ENCODE measurements at regions not wholly inside any gene's neighbourhood (a gene's known extent, or its start where the extent isn't known, plus 50 kb on each side); places are given as distances from the start of the nearest gene placed in this dataset.

GRCh38 chr2:5569256-5569655 is 122.9 kb upstream of the SOX11 start:
- Histone ChIP-seq H3K9me3 (ENCODE audit: control insufficient read depth in 1 of 2, insufficient read depth in 1 of 2, low read length in 2 of 2) (peaks cover 0 to 4% of the 10 kb centered on the region in 2 experiments), H3K27me3 (ENCODE audit: control insufficient read depth in 1 of 2, insufficient read depth in 2 of 2, low read length in 2 of 2) (no peaks in the 10 kb centered on the region), H3K4me3 (ENCODE audit: low read length) (no peak overlapping the region), H3K36me3 (ENCODE audit: insufficient read depth, low read length) (no peaks in the 10 kb centered on the region), H3K27ac (ENCODE audit: low read depth in 1 of 2, low read length in 2 of 2) (no peak overlapping the region), H3K4me1 (ENCODE audit: insufficient read depth, low read length) (no peaks in the 10 kb centered on the region)
- intact Hi-C loops (cut with DNase I, micrococcal nuclease), result no loop called here
- ChIA-PET CTCF (no interaction called here), POLR2A (no interaction called here)
- H3K4me3 Mint-ChIP-seq, result no peak overlapping the region
- no peaks in the 10 kb centered on the region for H3K36me3 Mint-ChIP-seq (ENCODE audit: low read depth)
- H3K4me1 Mint-ChIP-seq (ENCODE audit: low read depth), result no peaks in the 10 kb centered on the region
- DNase-seq (no peak), ATAC-seq (ENCODE audit: poor library complexity) (no peak)
- H3K9me3 Mint-ChIP-seq, result peaks cover 10% of the 10 kb centered on the region
- H3K27me3 Mint-ChIP-seq, result no peaks in the 10 kb centered on the region
- no peak for TF ChIP-seq CTCF (IDR thresholded peaks at IDR 0.05)
- H3K27ac Mint-ChIP-seq, result no peak overlapping the region

GRCh38 chr2:5576015-5576414 is 116.2 kb upstream of the SOX11 start:
- ATAC-seq (ENCODE audit: poor library complexity), result no peak
- DNase-seq, result no peak
- no peak overlapping the region for H3K4me3 ChIP-seq (ENCODE audit: low read length)
- H3K4me1 Mint-ChIP-seq (ENCODE audit: low read depth), result no peaks in the 10 kb centered on the region
- no peaks in the 10 kb centered on the region for H3K4me1 ChIP-seq (ENCODE audit: insufficient read depth, low read length)
- H3K9me3 ChIP-seq (ENCODE audit: control insufficient read depth in 1 of 2, insufficient read depth in 1 of 2, low read length in 2 of 2), result no peaks in the 10 kb centered on the region
- H3K36me3 Mint-ChIP-seq (ENCODE audit: low read depth), result no peaks in the 10 kb centered on the region
- H3K36me3 ChIP-seq (ENCODE audit: insufficient read depth, low read length), result no peaks in the 10 kb centered on the region
- TF ChIP-seq CTCF (IDR thresholded peaks at IDR 0.05), result no peak
- peaks cover 17% of the 10 kb centered on the region for H3K9me3 Mint-ChIP-seq
- POLR2A ChIA-PET, result no interaction called here
- no peak overlapping the region for H3K27ac Mint-ChIP-seq
- no peak overlapping the region for H3K4me3 Mint-ChIP-seq
- H3K27me3 ChIP-seq (ENCODE audit: control insufficient read depth in 1 of 2, insufficient read depth in 2 of 2, low read length in 2 of 2), result no peaks in the 10 kb centered on the region
- CTCF ChIA-PET, result no interaction called here
- intact Hi-C loops (cut with DNase I, micrococcal nuclease), result no loop called here
- H3K27me3 Mint-ChIP-seq, result no peaks in the 10 kb centered on the region
- no peak overlapping the region for H3K27ac ChIP-seq (ENCODE audit: low read depth in 1 of 2, low read length in 2 of 2)

GRCh38 chr2:5587766-5588165 is 104.4 kb upstream of the SOX11 start:
- DNase-seq (no peak), ATAC-seq (ENCODE audit: poor library complexity) (no peak)
- Mint-ChIP-seq H3K4me3 (no peak overlapping the region), H3K27me3 (no peaks in the 10 kb centered on the region), H3K4me1 (ENCODE audit: low read depth) (no peaks in the 10 kb centered on the region), H3K36me3 (ENCODE audit: low read depth) (no peaks in the 10 kb centered on the region), H3K9me3 (peaks cover 3% of the 10 kb centered on the region), H3K27ac (no peak overlapping the region)
- TF ChIP-seq CTCF (IDR thresholded peaks at IDR 0.05), result no peak
- Histone ChIP-seq H3K27me3 (ENCODE audit: control insufficient read depth in 1 of 2, insufficient read depth in 2 of 2, low read length in 2 of 2) (no peaks in the 10 kb centered on the region), H3K27ac (ENCODE audit: low read depth in 1 of 2, low read length in 2 of 2) (no peak overlapping the region), H3K4me3 (ENCODE audit: low read length) (no peak overlapping the region), H3K36me3 (ENCODE audit: insufficient read depth, low read length) (no peaks in the 10 kb centered on the region), H3K4me1 (ENCODE audit: insufficient read depth, low read length) (no peaks in the 10 kb centered on the region), H3K9me3 (ENCODE audit: control insufficient read depth in 1 of 2, insufficient read depth in 1 of 2, low read length in 2 of 2) (peaks cover 0 to 9% of the 10 kb centered on the region in 2 experiments)
- POLR2A ChIA-PET, result no interaction called here
- CTCF ChIA-PET, result no interaction called here
- intact Hi-C loops (cut with DNase I, micrococcal nuclease), result no loop called here

Measured in CD4-positive, alpha-beta T cell (primary cell).